GM21737 (cell line): ENCODE measurements at regions not wholly inside any gene's neighbourhood (a gene's known extent, or its start where the extent isn't known, plus 50 kb on each side); places are given as distances from the start of the nearest gene placed in this dataset.
"Not testable (repeated sequence)": the region's sequence is repeated elsewhere in the genome, so short reads cannot be mapped to it uniquely, and the experiment has no call there.

Source experiments
- ATAC-seq: cut with Tn5 transposase; IDR thresholded peaks from one replicate; pipeline ENCODE4 v1.9.1; 2021; ENCODE audit warnings: mild to moderate bottlenecking, moderate library complexity; ENCODE audit not compliant: unreplicated experiment

DNA sequence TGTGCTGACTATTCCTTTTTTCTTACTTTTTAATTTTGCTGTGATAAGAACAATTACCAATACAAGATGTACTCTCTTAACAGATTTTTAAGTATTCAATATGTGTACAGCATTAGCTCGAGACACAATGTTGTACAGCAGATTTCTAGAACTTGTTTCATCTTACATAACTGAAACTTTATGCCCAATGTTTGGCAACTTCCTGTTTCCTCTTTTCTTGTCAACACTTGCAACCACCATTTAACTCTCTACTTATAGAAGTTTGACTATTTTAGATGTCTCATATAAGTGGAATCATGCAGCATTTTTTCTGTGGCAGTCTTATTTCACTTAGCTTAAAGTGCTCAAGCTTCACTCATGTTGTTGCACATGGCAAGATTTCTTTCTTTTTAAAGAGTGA lies 1426.8 kb downstream of the SLITRK5 start:
- no peak for ATAC-seq

DNA sequence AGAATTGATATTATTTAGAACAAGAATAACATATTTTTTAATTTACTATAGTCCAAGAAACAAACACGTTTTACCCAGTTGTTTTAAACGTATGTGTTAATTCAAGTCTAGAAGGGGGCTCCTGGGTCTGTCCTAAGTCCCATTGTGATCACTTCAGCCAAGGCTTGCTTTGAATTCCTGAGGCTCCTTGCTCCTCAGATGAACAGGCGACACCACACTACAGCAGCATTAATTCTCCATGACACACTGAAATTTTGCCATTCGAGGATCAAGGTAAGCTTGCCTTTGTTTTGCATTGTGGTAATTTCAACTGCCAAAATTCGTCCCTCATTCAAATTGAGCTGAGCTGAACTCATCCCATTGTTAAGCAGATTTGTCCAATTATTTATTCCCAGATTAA lies 1442.6 kb downstream of the SLITRK5 start:
- no peak for ATAC-seq

DNA sequence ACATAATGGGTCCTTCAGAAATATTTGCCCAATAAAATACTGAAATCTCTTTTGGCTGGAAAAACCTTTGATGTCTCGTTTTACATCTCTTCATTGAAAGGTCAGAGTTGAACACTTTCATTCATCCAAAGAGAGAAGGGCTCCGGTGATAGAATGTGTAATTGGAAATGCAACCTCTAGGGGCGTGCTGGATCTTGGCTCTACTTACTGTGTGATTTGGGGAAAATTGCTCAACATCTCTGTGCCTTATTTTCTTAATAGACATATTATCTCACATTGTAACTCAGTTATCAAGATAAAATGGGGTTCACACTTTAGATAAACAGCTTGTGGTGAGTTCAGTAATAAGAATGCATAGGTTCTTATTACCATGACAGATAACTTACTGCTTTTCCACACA lies 1444.1 kb downstream of the SLITRK5 start:
- no peak for ATAC-seq

DNA sequence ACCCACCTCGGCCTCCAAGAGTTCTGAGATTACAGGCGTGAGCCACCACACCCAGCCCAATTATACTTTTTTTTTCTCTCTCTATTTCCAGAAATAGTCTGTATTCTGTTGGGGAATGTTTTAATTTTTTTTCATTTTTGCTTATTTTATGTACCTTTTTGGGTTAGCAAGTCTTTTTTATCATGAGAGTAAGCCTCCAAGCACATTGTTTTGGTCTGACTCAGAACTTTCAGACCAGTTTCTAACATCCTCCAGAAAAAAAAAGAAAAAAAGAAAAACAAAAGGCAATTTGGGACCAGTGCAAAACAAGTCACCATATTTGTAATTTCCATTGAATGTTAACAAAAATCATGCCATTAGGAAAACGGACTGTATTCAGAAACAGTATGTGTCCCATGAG lies 1465.5 kb downstream of the SLITRK5 start:
- ATAC-seq: no peak

DNA sequence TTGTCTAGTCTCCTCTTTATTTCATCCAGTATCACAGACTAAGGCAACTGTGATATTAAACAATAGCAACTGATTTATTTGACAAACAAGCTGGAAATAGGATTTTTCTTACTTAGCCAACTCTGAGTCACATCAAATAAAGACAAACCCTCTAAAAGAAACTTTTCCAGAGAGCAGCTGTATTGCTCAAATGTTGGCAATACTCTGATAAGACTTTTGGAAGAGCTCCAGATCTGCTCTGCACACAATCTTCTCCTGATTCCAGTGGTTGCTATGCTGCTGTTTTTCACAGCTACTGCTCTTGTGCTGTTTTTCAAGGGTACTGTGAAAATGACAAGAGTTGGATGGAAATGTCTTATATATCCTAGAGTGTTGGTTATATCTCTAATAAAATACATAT lies 1479.2 kb downstream of the SLITRK5 start:
- ATAC-seq: no peak

DNA sequence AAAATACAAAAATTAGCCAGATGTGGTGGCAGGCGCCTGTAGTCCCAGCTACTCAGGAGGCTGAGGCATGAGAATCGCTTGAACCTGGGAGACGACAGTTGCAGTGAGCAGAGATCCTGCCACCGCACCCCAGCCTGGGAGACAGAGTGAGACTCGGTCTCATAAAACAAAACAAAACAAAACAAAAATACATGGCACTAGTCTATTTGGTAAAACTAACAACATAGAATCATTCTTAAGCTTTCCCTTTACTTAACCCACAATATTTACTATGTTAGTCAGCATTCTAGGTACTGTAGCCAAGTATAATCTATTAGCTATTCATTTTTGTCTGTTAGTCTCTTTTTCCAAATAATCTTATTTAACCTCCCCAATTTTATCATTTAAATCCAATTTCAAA lies 1482.8 kb downstream of the SLITRK5 start:
- ATAC-seq: no peak

DNA sequence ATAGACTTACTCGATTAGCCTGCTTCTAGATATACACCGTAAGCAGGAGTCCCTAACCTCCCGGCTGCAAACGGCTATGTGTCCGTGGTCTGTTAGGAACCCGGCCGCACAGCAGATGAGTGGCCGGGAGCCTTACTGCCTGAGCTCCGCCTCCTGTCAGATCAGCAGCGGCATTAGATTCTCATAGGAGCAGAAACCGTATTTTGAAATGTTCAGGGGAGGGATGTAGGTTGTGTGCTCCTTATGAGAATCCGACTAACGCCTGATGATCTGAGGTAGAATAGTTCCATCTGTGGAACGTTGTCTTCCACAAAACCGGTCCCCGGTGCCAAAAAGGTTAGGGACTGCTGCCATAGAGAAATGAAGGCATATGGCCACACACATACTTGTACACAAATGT lies 1491.9 kb downstream of the SLITRK5 start:
- no peak for ATAC-seq

DNA sequence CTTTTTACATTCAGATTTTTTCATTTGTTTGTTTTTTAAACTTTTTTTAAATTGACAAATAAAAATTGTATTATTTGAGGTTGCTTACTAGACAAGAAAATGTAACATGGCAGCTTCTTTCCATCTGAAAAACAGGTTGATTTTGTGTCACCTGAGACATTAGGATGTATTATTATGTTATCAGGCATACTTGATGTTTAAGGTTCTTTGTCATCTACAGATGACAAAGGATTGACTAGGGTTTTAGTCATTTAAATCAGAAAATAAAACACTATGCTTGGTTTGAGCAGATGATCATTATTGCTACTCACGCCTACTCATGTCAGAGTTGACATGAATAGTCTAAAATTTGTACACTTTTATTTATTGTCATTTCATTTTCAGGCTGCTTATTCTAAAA lies 1494.5 kb downstream of the SLITRK5 start:
- no peak for ATAC-seq

DNA sequence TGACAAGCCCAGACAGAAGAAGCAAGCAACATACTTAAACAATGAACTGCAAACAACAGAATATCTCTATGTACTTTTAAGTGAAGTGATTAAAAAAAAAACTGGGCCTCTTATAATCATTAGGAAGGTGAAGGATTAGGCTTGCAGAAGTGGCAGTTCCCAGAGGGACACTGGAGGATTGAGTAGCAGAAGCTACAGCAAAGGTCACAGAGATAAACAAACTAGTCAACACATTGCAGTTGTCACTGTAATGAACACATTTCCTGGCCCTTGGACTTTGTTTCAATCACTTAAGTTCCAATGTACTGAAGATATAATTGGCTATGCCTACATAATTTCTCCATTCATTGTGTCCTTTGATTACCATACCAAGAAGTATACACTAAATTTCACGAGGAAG lies 1498.8 kb downstream of the SLITRK5 start:
- ATAC-seq: no peak

DNA sequence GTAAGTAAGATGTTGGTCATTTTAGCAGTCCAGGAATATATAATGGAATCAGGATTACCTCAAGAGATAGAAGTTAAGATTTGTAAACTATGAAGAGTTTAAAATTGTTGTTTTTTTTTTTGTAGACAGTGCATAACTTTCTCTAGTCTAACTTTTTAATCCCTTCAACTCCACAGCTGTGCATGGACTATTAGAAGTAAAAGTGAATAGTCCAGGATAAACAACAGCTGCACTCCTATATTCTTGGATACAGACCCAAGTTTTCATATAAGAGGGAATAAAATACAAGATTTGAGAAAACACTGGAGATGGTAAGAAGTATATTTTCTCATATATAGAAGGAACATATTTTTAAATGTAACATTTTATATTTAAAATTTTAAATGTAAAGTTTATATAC lies 1509.9 kb downstream of the SLITRK5 start:
- ATAC-seq: no peak

DNA sequence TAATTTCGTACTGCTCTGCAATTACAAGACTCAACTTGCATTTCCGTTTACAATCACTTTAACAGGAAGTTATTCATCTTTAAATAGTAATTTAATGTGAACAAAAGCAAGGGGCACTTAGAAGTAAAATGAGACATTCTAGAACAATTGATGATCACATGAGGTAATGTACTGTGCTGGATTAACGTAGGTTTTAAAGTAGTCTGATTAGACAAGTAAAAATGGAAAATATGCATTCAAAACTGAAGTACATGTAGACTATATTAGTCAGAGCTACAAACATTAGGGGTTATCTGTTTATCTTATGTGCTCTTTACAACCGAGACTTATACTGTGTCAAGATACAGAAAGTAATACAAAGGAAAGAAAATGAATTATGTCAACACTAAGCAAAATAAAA lies 1528.0 kb downstream of the SLITRK5 start:
- no peak for ATAC-seq

DNA sequence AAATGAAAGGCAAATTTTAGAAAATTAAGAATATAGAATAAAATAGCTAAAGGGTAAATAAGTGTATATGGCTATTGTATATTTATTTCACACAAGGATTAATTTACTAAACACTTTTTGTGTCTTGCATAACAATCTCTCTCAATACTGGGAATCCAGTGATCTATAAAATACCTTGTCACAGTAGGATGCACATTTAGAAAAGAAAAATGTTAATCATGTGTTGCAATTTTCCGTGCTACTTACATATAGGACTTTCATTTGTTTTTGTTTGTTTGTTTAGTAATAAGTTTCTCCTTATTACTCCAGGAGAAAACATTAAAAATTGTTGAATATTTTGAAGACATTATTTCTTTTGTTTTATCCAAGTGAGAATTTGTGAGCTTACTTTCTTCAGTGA lies 1533.3 kb downstream of the SLITRK5 start:
- no peak for ATAC-seq

DNA sequence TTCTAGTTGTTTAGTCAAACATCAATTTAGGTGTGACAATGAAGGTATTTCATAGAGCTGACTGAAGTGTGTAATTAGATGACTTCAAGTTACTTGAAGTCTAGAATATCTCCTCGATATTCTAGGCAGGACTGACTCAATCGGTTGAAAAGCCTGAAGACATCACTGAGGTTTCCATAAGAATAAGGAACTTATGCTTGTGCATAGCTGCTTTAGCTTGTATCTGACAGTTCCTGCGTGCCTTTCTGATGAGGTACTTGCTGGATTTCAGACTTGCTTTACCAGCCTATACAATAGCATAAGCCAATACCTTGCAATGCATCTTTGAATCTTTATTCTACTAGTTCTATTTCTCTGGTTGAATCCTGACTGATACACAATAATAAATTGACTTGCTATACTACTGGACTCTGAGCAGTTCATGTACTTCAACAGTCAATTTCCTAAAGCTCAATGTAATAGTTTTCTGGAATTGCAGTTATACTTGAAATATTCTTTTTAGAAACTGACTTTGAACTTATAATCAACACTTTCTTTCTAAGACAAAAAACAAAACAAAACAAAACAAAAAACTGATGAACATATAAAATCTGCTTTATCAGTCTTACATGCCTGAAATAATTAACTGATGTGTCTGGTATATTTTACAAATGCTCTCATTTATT lies 1534.8 kb downstream of the SLITRK5 start:
- ATAC-seq: no peak

DNA sequence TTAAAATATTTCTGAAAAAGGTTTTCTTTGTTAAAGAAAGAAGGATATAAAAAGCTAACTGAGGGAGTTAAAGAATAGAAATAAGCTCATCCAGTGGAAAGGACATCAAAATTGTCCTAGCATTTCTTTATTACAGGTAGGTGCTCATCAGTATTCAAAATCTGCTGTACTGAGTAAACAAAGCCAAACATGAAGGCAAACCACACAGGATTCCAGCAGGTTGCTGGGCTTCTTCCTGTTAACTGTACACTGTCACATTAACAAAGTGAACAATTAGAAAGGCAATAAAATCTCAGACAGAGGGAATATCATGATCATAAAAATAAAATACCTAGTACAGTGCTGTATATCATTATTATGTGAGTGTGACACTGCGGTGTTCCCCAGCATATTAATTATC lies 1541.0 kb downstream of the SLITRK5 start:
- ATAC-seq: no peak

DNA sequence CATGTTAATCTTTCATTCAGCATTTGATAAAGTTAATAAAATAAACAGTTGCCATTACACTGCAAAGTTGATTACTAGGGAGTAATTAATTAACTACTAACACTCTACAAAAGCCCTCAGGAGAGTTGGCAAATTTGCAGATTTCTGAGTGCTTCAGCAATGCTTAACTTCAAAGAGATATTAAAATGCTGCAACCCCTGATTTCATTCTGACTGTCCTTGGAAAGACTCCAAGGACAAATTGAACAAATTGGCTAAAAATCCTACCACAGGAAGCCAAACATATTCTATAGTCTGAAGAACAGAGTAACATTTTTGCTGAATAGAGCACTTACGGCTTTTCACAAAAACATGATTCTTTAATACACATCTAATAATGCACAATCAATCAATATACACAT lies 1543.0 kb downstream of the SLITRK5 start:
- no peak for ATAC-seq

DNA sequence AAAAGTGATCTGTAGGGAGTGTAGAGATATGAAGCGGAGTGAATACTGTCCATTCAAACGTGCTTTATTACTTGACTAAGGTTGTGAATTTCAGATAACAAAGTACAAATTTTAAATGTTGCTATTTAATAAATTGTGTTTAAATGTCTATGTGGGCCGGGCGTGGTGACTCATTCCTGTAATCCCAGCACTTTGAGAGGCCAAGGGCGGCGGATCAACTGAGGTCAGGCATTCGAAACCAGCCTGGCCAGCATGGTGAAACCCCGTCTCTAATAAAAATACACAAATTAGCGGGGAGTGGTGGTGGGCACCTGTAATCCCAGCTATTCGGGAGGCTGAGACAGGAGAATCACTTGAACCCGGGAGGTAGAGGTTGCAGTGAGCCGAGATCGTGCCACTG lies 1544.1 kb downstream of the SLITRK5 start:
- ATAC-seq: not testable (repeated sequence)

DNA sequence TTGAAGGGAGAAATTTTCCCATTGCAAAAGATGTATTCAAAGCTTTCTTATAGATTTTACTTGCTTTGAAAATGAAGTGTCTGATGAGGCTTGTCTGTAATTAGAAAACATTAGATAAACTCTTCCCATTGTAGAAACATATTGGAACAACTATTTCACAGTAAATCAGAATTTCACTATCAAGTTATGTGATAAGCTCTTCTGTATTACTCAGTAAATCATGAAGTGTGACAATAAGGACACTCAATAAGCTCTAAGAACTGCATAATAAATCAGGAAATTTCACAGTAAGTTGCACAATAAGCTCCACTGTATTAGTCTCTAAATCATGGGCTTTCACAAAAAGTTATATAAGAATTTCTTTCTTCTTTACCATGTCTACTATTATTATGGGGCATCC lies 1546.6 kb downstream of the SLITRK5 start:
- no peak for ATAC-seq

DNA sequence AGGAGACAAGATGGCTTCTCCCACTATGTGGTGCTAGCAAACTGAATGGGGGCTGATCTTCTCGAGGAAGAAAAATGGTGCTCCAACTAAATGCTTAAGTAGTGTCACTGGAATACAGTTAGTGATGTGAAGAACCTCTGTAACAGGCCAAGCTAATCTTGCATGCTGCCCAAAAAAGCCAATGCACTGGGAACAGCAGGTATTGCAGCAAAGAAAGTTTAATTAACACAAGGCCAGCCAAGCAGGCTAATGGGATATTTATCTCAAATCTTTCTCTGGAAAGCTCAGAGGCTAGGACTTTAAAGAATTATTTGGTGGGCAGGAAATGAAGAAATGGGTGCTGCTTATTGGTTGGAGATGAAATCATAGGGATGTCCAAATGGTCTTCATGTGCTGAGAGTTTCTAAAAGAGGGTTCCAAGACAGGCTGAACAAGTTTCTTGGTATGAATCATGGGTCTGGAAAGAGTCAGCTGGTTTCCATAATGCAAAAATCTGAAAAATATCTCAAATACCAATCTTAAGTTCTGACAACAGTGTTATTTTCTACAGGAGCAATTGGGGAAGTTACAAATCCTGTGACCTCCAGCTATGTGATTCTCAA lies 1550.5 kb downstream of the SLITRK5 start:
- ATAC-seq: no peak

DNA sequence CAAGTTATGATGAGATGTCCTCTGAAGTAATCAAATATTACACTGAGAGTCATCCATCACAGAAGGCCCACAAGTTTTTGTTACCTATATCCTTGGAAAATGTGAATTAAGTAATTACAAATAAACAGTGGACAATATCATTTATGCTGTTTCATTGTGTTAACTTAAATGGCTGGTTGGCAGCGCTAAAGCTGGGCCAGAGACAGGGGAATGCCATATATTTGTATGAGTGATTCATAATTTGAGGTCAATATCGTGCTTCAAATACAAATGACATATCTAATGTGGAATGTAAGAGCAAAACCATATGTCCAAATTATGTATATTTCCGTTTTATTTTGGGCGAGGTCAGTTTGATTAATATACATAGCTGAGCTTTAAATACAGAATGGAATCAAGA lies 1556.2 kb downstream of the SLITRK5 start:
- no peak for ATAC-seq

DNA sequence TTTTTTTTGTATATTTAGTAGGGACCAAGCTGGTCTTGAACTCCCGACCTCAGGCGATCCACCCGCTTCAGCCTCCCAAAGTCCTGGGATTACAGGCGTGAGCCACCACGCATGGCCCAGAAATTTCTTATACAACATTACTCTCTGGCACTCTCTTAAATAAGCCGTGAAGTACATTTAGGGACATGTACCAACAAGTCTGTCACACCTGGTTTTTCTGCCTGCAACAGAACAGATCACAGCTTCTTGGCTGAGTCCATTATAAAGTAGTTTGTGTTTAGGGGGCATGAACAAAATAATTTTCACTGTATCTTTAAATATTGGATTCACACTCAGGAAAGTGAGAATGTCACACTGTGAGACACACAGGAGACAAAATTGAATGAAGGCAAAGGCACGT lies 1567.3 kb downstream of the SLITRK5 start:
- no peak for ATAC-seq

DNA sequence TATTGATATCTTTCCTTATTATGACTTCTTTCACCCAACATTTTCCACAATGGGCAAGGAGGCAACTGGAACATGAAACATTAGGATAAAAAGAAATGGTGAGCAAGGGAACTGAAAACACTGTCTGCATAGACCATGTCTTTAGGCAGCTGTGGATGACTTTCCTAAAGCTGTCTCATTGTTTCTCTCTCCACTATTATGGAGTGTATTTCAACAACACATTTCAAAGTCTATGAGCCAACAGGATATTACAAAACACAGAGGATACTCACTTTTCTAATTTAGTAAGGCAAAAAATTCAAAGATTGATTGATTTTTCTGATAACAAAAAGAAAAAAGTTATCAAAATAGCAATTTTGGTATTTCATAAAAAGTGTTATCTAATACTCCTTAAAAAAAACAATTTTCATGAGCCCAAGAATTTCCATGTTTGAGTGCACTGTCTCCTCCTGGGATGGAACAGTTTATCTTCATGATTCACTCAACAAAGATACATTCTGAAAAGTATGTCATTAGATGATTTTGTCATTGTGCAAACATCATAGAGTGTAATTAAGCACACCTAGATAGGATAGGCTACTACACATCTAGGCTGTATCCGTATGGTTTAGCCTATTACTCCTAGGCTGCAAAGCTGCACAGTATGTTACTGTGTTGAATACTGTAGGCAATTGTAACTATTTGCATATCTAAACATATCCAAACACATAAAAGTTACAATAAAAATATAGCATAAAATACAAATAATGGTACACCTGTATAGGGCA lies 1568.4 kb downstream of the SLITRK5 start:
- ATAC-seq: no peak

DNA sequence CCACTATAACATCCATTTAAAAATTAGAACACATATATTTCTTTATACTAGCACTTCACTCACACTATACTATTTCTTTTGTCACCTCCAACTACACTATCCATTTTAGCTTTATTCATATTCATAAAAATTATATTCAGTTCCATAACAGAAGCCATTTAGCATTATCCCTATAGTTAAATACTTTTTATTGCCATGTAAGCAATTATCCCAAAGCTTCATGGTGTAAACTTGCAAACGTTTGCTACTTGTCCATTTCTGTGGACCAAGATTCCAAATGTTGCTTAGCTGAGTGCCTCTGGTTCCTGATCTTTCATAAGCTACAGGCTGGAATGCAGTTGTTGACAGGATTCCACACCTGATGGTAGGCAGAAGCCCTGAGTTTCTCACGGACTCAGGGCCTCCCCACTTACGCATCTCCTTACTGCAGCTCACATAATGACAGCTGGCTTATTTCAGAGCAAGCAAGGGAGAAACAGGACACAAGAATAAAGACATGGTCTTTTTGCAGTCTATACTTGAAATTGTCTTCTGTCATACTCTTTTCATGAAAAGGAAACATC lies 1584.8 kb downstream of the SLITRK5 start:
- no peak for ATAC-seq
